Calu3 (cell line): ENCODE measurements at regions not wholly inside any gene's neighbourhood (a gene's known extent, or its start where the extent isn't known, plus 50 kb on each side); places are given as distances from the start of the nearest gene placed in this dataset.

ENCODE experiments used
- BruUV-seq: library from RNA; stranded (reverse); fragments of 400-500 nt; replicated peaks from 2 replicates; lab custom pipeline; 2021; lab: Mats Ljungman, UMichigan
- CTCF ChIA-PET: fragments of 300-600 bp; sonication (Branson Sonifier 250); formaldehyde crosslinking; loops from one replicate; lab custom pipeline; 2022; ENCODE audit warnings: antibody characterized with exemption; lab: Charles Lee
- DNase-seq: peaks from one replicate; pipeline ENCODE4 v3.0.0; 2022
- H3K27ac Mint-ChIP-seq: one replicate; pipeline ENCODE4 v1.8.0; 2022; ENCODE audit warnings: mixed read lengths; ENCODE audit not compliant: unreplicated experiment
- H3K27me3 Mint-ChIP-seq: one replicate; pipeline ENCODE4 v1.8.0; 2022; ENCODE audit warnings: mixed read lengths; ENCODE audit not compliant: unreplicated experiment
- H3K36me3 Mint-ChIP-seq: one replicate; pipeline ENCODE4 v1.8.0; 2022; ENCODE audit warnings: mild to moderate bottlenecking, moderate library complexity, mixed read lengths; ENCODE audit not compliant: insufficient read depth, unreplicated experiment
- H3K4me1 Mint-ChIP-seq: one replicate; pipeline ENCODE4 v1.8.0; 2022; ENCODE audit warnings: mild to moderate bottlenecking, low read depth, mixed read lengths; ENCODE audit not compliant: unreplicated experiment
- H3K4me3 Mint-ChIP-seq: one replicate; pipeline ENCODE4 v1.8.0; 2022; ENCODE audit warnings: mild to moderate bottlenecking, low read depth, moderate library complexity, mixed read lengths; ENCODE audit not compliant: unreplicated experiment
- H3K9me3 Mint-ChIP-seq: one replicate; pipeline ENCODE4 v1.8.0; 2022; ENCODE audit warnings: low read depth, mixed read lengths; ENCODE audit not compliant: unreplicated experiment
- intact Hi-C: fragments of 100-400 bp; cut with micrococcal nuclease; formaldehyde crosslinking; loops from one replicate; pipeline ENCODE4 v1.10.0; 2022; ENCODE audit not compliant: unreplicated experiment
- TF ChIP-seq, protein P1 (sequence below): fragments of 200-600 bp; IDR thresholded peaks from one replicate; pipeline ENCODE4 v1.8.0; 2022; ENCODE audit warnings: antibody characterized with exemption; ENCODE audit not compliant: unreplicated experiment

GRCh38 chr2:67845621-67846369 lies 217.0 kb downstream of the C1D start:
- Mint-ChIP-seq H3K9me3 (no peaks in the 10 kb centered on the region), H3K4me1 (peaks cover 10% of the 10 kb centered on the region), H3K36me3 (peaks cover 5% of the 10 kb centered on the region), H3K27me3 (no peaks in the 10 kb centered on the region), H3K4me3 (peak overlapping the region; percentile 14), H3K27ac (peak overlapping the region; percentile 39)
- no peak for DNase-seq
- CTCF ChIA-PET: interaction anchor here (0.6 to 1.3 kb wide), 6 partner anchors 109 to 1927 kb away, joined by 3 to 5 read pairs (median 4); no protein-coding TSS in a partner anchor
- intact Hi-C loops: loop anchor here (5.0 to 10.0 kb wide), 5 partner anchors 187 to 1413 kb away; no protein-coding TSS in a partner anchor
- TF ChIP-seq, protein P1, sequence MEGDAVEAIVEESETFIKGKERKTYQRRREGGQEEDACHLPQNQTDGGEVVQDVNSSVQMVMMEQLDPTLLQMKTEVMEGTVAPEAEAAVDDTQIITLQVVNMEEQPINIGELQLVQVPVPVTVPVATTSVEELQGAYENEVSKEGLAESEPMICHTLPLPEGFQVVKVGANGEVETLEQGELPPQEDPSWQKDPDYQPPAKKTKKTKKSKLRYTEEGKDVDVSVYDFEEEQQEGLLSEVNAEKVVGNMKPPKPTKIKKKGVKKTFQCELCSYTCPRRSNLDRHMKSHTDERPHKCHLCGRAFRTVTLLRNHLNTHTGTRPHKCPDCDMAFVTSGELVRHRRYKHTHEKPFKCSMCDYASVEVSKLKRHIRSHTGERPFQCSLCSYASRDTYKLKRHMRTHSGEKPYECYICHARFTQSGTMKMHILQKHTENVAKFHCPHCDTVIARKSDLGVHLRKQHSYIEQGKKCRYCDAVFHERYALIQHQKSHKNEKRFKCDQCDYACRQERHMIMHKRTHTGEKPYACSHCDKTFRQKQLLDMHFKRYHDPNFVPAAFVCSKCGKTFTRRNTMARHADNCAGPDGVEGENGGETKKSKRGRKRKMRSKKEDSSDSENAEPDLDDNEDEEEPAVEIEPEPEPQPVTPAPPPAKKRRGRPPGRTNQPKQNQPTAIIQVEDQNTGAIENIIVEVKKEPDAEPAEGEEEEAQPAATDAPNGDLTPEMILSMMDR: no peak
- no TSS peak for BruUV-seq

- intact Hi-C loops: loop anchor here (5.0 to 10.0 kb wide), 5 partner anchors 186 to 1414 kb away; no protein-coding TSS in a partner anchor
- Mint-ChIP-seq H3K4me1 (peaks cover 10% of the 10 kb centered on the region), H3K9me3 (no peaks in the 10 kb centered on the region), H3K36me3 (peaks cover 5% of the 10 kb centered on the region), H3K27ac (peak overlapping the region; percentile 39), H3K27me3 (no peaks in the 10 kb centered on the region), H3K4me3 (peak overlapping the region; percentile 14)
- DNase-seq: peak; percentile 88
- BruUV-seq: no TSS peak
- CTCF ChIA-PET: interaction anchor here (0.6 to 1.3 kb wide), 6 partner anchors 109 to 1928 kb away, joined by 3 to 5 read pairs (median 4); no protein-coding TSS in a partner anchor
- TF ChIP-seq, protein P1: peak; percentile 54
Measured at GRCh38 chr2:67846370-67847070, 216.3 kb downstream of the C1D start.

DNA sequence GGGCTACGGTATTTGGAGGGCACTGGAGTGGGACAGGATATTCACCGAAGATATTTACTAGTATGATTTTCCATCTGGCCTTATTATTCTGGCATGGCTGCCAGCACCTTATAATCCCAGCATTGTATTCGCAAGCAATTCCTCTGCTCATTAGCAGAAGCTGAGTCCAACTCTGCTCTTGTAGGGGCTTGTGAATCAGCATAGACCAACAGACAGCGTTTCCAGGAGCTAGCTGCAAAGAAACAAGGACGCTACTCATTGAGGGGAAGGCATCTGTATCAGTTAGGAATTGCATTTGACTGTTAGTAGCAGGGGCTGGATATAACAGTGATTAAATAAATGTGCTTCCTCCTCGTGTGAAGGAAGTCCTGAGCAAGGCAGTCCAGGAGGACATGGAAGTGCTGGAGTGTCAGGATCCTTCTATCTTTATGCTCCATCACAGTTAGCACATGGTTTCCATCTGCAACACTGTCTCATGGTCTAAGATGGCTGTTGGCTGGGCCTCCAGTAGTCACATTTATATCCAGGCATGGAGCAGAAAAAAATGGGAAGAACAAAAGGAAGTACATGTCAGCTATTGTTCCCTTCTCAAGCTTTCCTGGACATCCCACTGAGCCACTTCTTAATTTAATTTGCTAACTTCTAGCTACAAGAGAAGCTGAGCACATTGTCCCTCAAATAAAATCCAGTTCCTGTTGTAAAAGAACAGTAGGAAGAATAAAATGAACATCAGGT lies 214.1 kb downstream of the C1D start:
- CTCF ChIA-PET: no interaction called here
- intact Hi-C loops: loop anchor here (5.0 to 10.0 kb wide), 5 partner anchors 184 to 1416 kb away; no protein-coding TSS in a partner anchor
- no peak overlapping the region for H3K4me3 Mint-ChIP-seq
- H3K27ac Mint-ChIP-seq: no peak overlapping the region
- H3K4me1 Mint-ChIP-seq: peaks cover 10% of the 10 kb centered on the region
- H3K36me3 Mint-ChIP-seq: peaks cover 2% of the 10 kb centered on the region
- no peaks in the 10 kb centered on the region for H3K27me3 Mint-ChIP-seq
- BruUV-seq: no TSS peak
- DNase-seq: no peak
- no peaks in the 10 kb centered on the region for H3K9me3 Mint-ChIP-seq
- TF ChIP-seq, protein P1: no peak

GRCh38 chr2:67851016-67851415 lies 211.8 kb downstream of the C1D start:
- CTCF ChIA-PET: no interaction called here
- Mint-ChIP-seq H3K9me3 (no peaks in the 10 kb centered on the region), H3K27ac (no peak overlapping the region), H3K4me3 (no peak overlapping the region), H3K4me1 (peaks cover 3% of the 10 kb centered on the region), H3K36me3 (no peaks in the 10 kb centered on the region), H3K27me3 (no peaks in the 10 kb centered on the region)
- BruUV-seq: no TSS peak
- no peak for DNase-seq
- intact Hi-C loops: no loop called here
- TF ChIP-seq, protein P1: no peak
